Heart right ventricle (tissue), 16 donors: ENCODE measurements at regions not wholly inside any gene's neighbourhood (a gene's known extent, or its start where the extent isn't known, plus 50 kb on each side); places are given as distances from the start of the nearest gene placed in this dataset.

Experiments used
- ATAC-seq, 8 donors: fragments of 200-7000 bp; cut with Tn5 transposase; one replicate each; pipeline ENCODE4 v1.9.1; 2020; ENCODE audit warnings: mild to moderate bottlenecking in 8 of 8, moderate library complexity in 8 of 8, moderate number of reproducible peaks in 1 of 8
- DNase-seq, 2 donors: peaks; one replicate each; pipeline ENCODE4 v3.0.0-alpha.2; 2020
- H3K27ac ChIP-seq, 10 donors: fragments of 200-600 bp; sonication (generic) in 2 of 10; one replicate each; pipeline versions ENCODE4 v1.5.0 to v1.8.0; 2020 to 2022; ENCODE audit warnings: mild to moderate bottlenecking in 3 of 10
- H3K27me3 ChIP-seq, 7 donors: fragments of 200-600 bp; one replicate each; pipeline ENCODE4 v1.8.0; 2021 to 2022; ENCODE audit warnings: mild to moderate bottlenecking in 2 of 7
- H3K36me3 ChIP-seq, 9 donors: fragments of 200-600 bp; sonication (generic) in 1 of 9; one replicate each; pipeline versions ENCODE4 v1.5.0 to v1.8.0; 2020 to 2022; ENCODE audit warnings: mild to moderate bottlenecking in 2 of 9
- H3K4me1 ChIP-seq, 9 donors: fragments of 200-600 bp; sonication (generic) in 1 of 9; one replicate each; pipeline versions ENCODE4 v1.5.0 to v1.8.0; 2020 to 2022; ENCODE audit warnings: mild to moderate bottlenecking in 4 of 9
- H3K4me3 ChIP-seq, 10 donors: fragments of 200-600 bp; sonication (generic) in 2 of 10; one replicate each; pipeline versions ENCODE4 v1.5.0 to v1.8.0; 2020 to 2022; ENCODE audit warnings: mild to moderate bottlenecking in 7 of 10, moderate library complexity in 2 of 10
- H3K9me3 ChIP-seq, 11 donors: fragments of 200-600 bp in 10 of 11; sonication (generic) in 2 of 11; one replicate each; pipeline versions ENCODE4 v1.5.0 to v1.8.0; 2013 to 2022; ENCODE audit warnings: mild to moderate bottlenecking in 2 of 11, control low read depth in 1 of 11, moderate library complexity in 1 of 11
- CTCF ChIP-seq, 9 donors: fragments of 200-600 bp; sonication (generic) in 2 of 9; IDR thresholded peaks; one replicate each; pipeline versions ENCODE4 v1.5.0 to v1.8.0; 2021 to 2022; ENCODE audit warnings: antibody characterized with exemption in 9 of 9, mild to moderate bottlenecking in 5 of 9, moderate library complexity in 1 of 9
- WGBS, 2 donors: extraction: QIAGEN DNeasy Blood & Tissue Kit; methylation state at CpG; one replicate each; pipeline ENCODE4 v1.1.7; 2013; ENCODE audit warnings: inconsistent platforms in 1 of 2; 5-methylcytosine and 5-hydroxymethylcytosine counted together
- intact Hi-C, 10 donors: fragments of 100-400 bp; cut with DNase I; formaldehyde crosslinking; loops; one replicate each; pipeline versions ENCODE4 v1.11.1 to v1.14.2; 2022
- donor health status: Arrhythmogenic right ventricular cardiomyopathy.
- donor health status: ischemic (EF 13 %, LVEDD 7.1; RV severe dilation, severe dysfunction).
- donor health status: healthy with polysubstance abuse.
- donor health status: DM: no; HTN: yes; CAD: no.
- donor health status: DM: no; HTN: no; CAD: no.
- donor health status: ischemic (EF 25% LVEDD 6.9; RV normal size, moderate dysfunction).
- donor health status: ischemic (EF 25% LVEDD 5.7; RV mildly dilated, moderate dysfunction).
- donor health status: healthy.
- donor health status: DM: yes; HTN: yes; CAD: no.
- donor health status: Ischemic cardiomyopathy.
- donor health status: ischemic (EF 35%, LVEDD 5.7; RV mildly dilated, moderate dysfunction).
- donor health status: nonischemic (EF 11% LVEDD 7.7; RV severe dilation, severe dysfunction).
- donor health status: DM: yes; HTN: yes; CAD: no.
- donor health status: PGD.
- donor health status: ischemic (EF 29% LVEDD 5.4; RV normal size, mild dysfunction).
- donor health status: nonischemic (EF 23%, LVEDD 6.1; RV moderate dilation, normal function).

GRCh38 chr16:82400046-82400445, 226.7 kb upstream of the CDH13 start:
- WGBS, 2 donors: 44 to 46% methylated on average over 8 of the region's 8 CpGs
- intact Hi-C loops: no loop called here
- no peak overlapping the region for H3K4me3 ChIP-seq
- H3K36me3 ChIP-seq: no peaks in the 10 kb centered on the region
- DNase-seq: no peak
- no peak overlapping the region for H3K27ac ChIP-seq
- peaks cover 0 to 4% (median 0%) of the 10 kb centered on the region in 7 donors for H3K27me3 ChIP-seq
- peak in 1 of 8 donors; percentile 49 for ATAC-seq
- no peaks in the 10 kb centered on the region for H3K4me1 ChIP-seq
- H3K9me3 ChIP-seq: peaks cover 0 to 5% (median 0%) of the 10 kb centered on the region in 11 donors
- TF ChIP-seq CTCF (IDR thresholded peaks at IDR 0.05): no peak

GRCh38 chr16:82396509-82396908, 226.5 kb upstream of the MPHOSPH6 start:
- ATAC-seq (no peak), DNase-seq (no peak)
- Histone ChIP-seq H3K4me1 (no peaks in the 10 kb centered on the region), H3K36me3 (no peaks in the 10 kb centered on the region), H3K9me3 (peaks cover 0 to 5% (median 0%) of the 10 kb centered on the region in 11 donors), H3K27ac (no peak overlapping the region), H3K4me3 (no peak overlapping the region), H3K27me3 (peaks cover 0 to 11% (median 0%) of the 10 kb centered on the region in 7 donors)
- WGBS, 2 donors: 89 to 93% methylated on average over 3 of the region's 3 CpGs
- TF ChIP-seq CTCF (IDR thresholded peaks at IDR 0.05): no peak
- intact Hi-C loops: no loop called here

- peaks cover 0 to 5% (median 0%) of the 10 kb centered on the region in 11 donors for H3K9me3 ChIP-seq
- H3K27me3 ChIP-seq: peaks cover 0 to 11% (median 0%) of the 10 kb centered on the region in 7 donors
- no peaks in the 10 kb centered on the region for H3K36me3 ChIP-seq
- ATAC-seq: no peak
- no peaks in the 10 kb centered on the region for H3K4me1 ChIP-seq
- intact Hi-C loops: no loop called here
- no peak for DNase-seq
- no peak overlapping the region for H3K4me3 ChIP-seq
- no peak overlapping the region for H3K27ac ChIP-seq
- TF ChIP-seq CTCF (IDR thresholded peaks at IDR 0.05): no peak
Measured at GRCh38 chr16:82395212-82395611, 225.2 kb upstream of the MPHOSPH6 start.

- ATAC-seq: no peak
- no peak overlapping the region for H3K4me3 ChIP-seq
- no peak overlapping the region for H3K27ac ChIP-seq
- no peak for DNase-seq
- peaks cover 0 to 15% (median 0%) of the 10 kb centered on the region in 7 donors for H3K27me3 ChIP-seq
- TF ChIP-seq CTCF (IDR thresholded peaks at IDR 0.05): no peak
- no peaks in the 10 kb centered on the region for H3K9me3 ChIP-seq
- no peaks in the 10 kb centered on the region for H3K4me1 ChIP-seq
- H3K36me3 ChIP-seq: no peaks in the 10 kb centered on the region
- WGBS, 2 donors: 78 to 88% methylated on average over 3 of the region's 3 CpGs
- intact Hi-C loops: no loop called here
Measured at GRCh38 chr16:82391690-82392089, 221.7 kb upstream of the MPHOSPH6 start.
